ENCODE measurements at regions not wholly inside any gene's neighbourhood (a gene's known extent, or its start where the extent isn't known, plus 50 kb on each side); places are given as distances from the start of the nearest gene placed in this dataset.

- TF ChIP-seq, protein P1, sequence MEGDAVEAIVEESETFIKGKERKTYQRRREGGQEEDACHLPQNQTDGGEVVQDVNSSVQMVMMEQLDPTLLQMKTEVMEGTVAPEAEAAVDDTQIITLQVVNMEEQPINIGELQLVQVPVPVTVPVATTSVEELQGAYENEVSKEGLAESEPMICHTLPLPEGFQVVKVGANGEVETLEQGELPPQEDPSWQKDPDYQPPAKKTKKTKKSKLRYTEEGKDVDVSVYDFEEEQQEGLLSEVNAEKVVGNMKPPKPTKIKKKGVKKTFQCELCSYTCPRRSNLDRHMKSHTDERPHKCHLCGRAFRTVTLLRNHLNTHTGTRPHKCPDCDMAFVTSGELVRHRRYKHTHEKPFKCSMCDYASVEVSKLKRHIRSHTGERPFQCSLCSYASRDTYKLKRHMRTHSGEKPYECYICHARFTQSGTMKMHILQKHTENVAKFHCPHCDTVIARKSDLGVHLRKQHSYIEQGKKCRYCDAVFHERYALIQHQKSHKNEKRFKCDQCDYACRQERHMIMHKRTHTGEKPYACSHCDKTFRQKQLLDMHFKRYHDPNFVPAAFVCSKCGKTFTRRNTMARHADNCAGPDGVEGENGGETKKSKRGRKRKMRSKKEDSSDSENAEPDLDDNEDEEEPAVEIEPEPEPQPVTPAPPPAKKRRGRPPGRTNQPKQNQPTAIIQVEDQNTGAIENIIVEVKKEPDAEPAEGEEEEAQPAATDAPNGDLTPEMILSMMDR (IDR thresholded peaks at IDR 0.05; ENCODE audit: extremely low read depth, missing control alignments) = no peak
- no peak for DNase-seq (ENCODE audit: low spot score)
Observed at GRCh38 chr3:118827446-118827845, 207.2 kb downstream of the IGSF11 start.

GRCh38 chr3:118828351-118828750 lies 206.3 kb downstream of the IGSF11 start:
- no peak for DNase-seq (ENCODE audit: low spot score)
- TF ChIP-seq, protein P1 (IDR thresholded peaks at IDR 0.05; ENCODE audit: extremely low read depth, missing control alignments) = no peak

DNA sequence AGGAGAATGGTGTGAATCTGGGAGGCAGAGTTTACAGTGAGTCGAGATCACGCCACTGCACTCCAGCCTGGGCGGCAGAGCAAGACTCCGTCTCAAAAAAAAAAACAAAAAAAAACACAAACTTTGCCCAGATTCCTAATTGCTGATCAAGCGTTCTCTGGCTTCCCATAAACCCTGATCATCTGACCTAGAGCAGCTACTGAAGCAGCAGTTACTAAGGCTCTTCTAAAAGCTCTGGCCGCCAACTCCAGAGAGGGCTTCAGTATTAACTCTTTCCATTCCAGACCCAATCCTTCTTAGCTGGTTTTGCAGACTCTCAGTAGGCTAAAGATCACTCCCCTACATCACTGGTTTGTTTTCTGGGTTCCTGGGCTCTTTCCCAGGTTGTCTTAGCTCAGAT lies 201.6 kb downstream of the IGSF11 start:
- TF ChIP-seq, protein P1 (IDR thresholded peaks at IDR 0.05; ENCODE audit: extremely low read depth, missing control alignments) = no peak
- no peak for DNase-seq (ENCODE audit: low spot score)

- TF ChIP-seq, protein P1 (IDR thresholded peaks at IDR 0.05; ENCODE audit: extremely low read depth, missing control alignments) = no peak
Observed at GRCh38 chr3:118838871-118839270, 195.8 kb downstream of the IGSF11 start.

DNA sequence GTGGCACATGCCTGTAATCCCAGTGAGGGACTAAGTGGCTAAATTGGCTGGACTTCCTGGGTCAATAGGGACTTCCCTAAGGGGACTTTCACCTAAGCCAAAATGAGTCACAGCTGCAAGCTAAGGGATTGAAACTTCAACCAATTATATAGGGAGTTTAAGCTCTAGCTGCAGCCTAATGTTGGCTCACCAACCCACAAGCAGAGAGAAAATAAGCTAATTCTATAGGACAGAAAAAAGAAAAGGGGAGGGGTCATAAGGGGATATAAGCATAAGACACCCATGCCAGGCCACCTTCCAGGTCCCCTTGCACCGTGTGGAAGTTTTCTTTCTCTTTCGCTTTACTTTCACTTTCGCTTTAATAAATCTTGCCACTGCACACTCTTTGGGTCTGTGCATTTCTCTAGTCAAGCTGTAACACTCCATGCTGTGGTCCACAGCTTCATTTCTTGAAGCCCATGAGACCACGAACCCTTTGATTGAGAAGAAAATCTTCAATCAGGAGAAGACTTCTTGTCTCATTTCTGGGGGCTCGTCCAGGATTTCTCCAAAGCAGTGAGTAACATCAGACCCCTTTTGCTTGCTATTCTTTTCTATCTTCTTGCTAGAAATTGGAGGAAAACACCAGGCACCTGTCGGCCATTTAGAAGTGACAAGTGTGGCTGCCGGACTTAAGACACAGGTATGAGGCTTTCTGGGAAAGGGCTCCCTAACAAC lies 192.3 kb downstream of the IGSF11 start:
- TF ChIP-seq, protein P1 (IDR thresholded peaks at IDR 0.05; ENCODE audit: extremely low read depth, missing control alignments) = no peak
- no peak for DNase-seq (ENCODE audit: low spot score)

More at GRCh38 chr3:118838871-118839270, 195.8 kb downstream of the IGSF11 start:
- DNase-seq (ENCODE audit: low spot score) = no peak

DNA sequence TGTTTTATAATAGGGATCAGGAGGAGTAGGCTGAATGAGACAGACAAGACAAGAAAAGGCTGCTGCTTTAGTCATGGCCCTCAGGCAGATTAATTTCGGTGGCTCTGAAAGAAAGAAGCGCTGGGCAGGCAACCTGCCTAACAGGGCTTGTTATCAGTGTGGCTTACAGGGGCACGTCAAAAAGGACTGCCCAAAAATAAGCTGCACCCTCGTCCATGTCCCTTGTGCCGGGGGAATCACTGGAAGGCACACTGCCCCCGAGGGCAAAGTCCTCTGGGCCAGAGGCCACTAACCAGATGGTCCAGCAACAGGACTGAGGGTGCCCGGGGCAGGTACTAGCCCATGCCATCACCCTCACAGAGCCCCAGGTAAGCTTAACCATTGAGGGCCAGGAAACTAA lies 188.5 kb downstream of the IGSF11 start:
- no peak for DNase-seq (ENCODE audit: low spot score)
- TF ChIP-seq, protein P1 (IDR thresholded peaks at IDR 0.05; ENCODE audit: extremely low read depth, missing control alignments) = no peak

Data from GM20000 (cell line).